HG03064 (cell line): ENCODE measurements at regions not wholly inside any gene's neighbourhood (a gene's known extent, or its start where the extent isn't known, plus 50 kb on each side); places are given as distances from the start of the nearest gene placed in this dataset.

Experiments
- ATAC-seq: cut with Tn5 transposase; IDR thresholded peaks from one replicate; pipeline ENCODE4 v1.9.1; 2021; ENCODE audit warnings: low read depth; ENCODE audit not compliant: unreplicated experiment

- ATAC-seq, result no peak
These were observed 317.7 kb upstream of the IRX4 start for GRCh38 chr5:2200261-2200950.

GRCh38 chr5:2199697-2200096, 317.0 kb upstream of the IRX4 start:
- no peak for ATAC-seq

DNA sequence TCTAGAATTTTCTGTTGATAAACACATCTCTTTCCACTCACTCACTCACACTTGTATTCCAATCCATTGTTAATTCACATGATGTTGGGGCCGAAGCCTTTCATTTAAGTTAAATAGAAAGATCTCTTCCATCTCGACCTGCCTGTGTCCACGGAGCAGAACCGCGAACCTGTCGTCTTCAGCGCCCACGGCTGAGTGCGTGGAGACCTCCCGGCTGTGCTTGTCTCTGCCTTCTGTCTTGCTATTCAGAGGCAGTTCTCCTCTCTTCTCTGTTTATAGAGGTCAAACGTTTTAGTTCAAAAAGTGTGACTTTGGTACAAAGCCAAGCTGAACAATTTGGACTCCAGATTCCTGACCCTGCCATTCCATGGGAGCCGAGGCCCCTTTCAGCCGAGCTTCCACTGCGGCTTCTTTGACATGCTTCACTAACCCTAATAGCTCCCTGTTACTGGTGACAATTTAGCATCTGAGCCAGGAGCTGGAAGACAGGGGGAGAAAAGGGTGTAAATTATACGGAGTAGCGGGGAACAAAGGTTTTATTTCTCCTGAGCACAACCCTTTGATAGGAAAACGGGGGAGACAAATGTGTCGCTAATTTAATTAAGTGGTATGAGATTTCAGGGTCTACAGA, 314.4 kb upstream of the IRX4 start:
- ATAC-seq, result no peak

GRCh38 chr5:2196416-2196815, 313.7 kb upstream of the IRX4 start:
- no peak for ATAC-seq

- no peak for ATAC-seq
These were observed 312.2 kb upstream of the IRX4 start for GRCh38 chr5:2194949-2195348.

GRCh38 chr5:2194236-2194555, 311.5 kb upstream of the IRX4 start:
- ATAC-seq, result no peak

DNA sequence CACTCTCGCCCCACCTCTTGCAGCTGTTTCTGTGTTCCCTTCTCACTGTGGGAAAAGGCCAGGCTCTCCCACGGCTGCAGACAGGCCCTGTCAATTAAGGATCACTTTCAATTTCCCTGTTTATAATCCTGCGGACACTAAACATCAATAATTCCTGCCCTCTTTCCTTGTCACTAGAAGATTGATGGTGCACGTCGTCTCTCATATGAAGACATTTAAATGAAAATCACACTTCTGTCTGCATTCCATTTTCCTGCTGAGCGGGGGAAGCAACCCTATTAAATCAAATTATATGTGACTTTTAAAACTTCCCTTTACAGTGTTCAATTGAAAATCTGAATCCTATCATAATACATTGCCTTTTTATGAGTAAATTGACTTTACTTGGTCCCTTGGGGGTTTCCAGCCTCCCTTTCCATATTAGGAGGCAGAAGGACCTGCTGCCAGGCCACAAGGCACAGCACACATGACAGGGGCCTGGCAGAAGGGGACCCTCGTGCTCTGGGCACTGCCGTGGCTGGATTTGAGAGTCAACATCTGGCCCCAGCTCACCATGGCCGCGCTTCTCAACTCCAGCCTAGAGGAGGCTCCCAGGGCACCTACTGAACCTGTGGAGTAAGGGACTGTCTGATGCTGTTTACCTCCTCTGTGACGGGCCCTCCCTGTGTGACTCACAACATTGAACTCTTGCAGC, 311.0 kb upstream of the IRX4 start:
- ATAC-seq, result no peak

DNA sequence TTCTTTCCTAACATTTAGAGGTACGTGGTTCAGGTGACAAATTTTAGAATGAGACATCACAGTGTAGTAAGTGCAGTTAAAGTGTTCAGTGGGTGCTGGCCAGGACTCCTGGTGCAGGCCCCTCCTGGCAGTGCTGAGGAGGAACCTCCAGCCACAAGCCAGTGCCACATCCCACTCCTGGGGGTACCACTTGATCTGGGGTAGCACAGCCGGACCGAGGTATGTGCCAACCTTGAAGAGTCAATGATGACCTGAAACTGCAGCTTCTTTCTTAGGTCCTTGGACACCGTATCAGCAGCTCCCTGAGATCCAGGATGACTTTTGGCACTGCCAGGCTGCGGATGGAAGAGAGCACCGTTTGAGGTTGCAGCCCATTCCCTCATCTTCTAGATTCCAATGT, 310.4 kb upstream of the IRX4 start:
- ATAC-seq, result no peak

DNA sequence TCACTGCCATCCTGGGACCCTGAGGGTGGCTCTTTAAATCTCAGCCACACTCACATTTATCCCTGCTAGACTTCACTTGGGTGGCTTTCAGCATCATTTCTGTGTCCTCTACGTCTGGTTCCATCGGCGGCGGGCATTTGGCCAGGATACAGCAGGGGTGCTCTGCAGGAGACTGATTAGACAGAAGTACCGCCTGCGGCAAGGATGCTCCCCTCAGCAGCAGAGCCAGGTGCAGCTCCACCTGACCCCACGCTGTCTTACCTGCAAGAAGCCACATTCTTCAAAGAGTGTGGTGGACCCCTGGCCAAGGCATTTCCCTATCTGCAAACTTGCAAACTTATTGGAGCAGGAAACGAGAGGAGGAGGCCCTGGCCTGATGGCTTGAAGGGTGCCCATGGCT, 309.8 kb upstream of the IRX4 start:
- no peak for ATAC-seq

DNA sequence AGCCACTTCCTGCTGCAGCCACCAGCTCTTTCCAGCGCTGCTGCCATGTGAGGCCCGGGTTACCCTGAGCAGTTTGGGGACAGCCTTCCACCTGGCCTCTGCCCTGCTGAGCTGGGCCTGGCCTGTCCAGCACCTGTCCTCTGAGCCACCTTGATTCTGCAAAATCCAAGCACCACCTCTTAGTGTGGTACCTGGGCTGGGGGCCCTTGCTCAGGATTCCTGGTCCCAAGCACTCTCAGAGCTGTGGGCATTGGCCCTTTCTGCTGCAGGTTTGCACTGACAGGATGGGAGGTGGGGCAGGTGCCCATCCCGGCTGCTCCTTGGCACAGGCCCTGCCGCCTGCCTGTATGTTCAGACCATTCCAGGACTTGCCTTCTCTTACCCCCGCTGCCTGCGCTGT, 309.2 kb upstream of the IRX4 start:
- ATAC-seq, result no peak

DNA sequence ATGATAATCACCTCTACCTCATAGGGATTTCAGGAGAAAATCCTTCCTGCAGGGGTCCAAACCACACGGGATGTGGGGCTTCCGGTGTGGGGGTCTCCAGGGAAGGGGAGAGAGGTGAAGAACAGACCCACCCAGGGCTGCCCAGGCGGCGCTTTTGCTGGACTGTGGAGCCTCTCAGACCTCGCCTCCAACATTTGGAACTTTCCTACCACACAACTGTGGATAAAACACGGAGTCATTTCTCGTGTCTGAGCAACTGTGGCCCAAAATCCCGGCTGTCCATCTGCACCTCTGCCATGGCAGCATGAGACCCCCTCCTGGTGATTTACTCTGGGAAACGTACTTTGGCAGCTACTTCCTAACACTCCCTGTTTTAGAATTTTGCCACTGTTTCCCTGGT, 307.8 kb upstream of the IRX4 start:
- ATAC-seq, result no peak

DNA sequence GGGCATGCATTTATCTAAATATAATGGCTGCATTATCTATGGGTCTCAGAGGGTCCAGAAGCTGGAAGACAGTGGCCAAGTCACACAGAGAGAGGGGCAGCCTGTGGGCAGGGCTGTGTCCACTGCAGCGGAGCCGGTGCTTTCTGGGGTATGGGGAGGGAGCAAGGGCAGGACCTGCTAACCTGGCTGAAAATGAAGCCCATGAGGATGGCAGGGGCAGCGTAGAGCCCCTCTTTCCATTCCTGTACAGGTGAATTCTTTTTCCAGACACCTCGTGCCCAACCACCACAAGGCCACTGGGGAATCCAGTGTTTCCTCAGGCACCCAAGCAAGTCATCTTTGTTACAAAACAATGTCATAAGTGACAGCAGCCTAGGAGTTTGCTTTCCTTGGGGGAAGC, 305.9 kb upstream of the IRX4 start:
- ATAC-seq, result no peak

DNA sequence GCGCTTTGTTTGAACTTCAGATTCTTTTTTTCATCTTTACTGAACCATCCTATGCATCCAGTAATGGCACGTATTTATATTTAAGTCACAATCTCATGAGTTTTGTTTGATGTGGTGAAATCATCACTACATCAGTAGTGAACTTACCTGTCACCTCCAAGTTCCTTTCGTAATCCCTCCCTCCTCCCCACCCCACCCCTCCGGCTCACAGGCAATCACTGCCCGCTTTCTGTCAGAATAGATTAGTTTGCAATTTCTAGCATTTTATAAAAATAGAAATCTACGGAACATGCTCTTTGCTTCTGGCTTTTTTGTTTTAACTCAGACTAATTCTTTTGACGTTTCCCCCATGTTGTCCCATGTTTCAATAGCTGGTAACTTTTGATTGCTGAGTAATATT, 305.4 kb upstream of the IRX4 start:
- no peak for ATAC-seq

DNA sequence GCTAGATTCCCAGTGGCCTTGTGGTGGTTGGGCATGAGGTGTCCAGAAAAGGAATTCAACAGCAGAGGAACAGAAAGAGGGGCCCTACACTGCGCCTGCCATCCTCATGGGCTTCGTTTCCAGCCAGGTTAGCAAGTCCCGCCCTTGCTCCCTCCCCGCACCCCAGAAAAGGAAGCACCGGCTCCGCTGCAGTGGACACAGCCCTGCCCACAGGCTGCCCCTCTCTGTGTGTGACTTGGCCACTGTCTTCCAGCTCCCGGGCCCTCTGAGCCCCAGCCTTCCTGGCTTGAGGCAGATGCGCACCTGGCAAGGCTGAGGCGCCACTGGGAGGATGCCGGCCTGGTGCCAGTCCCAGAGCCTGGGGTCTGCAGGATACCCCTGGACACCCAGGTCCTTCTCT, 305.0 kb upstream of the IRX4 start:
- no peak for ATAC-seq

- no peak for ATAC-seq
These were observed 304.4 kb upstream of the IRX4 start for GRCh38 chr5:2187156-2187555.

DNA sequence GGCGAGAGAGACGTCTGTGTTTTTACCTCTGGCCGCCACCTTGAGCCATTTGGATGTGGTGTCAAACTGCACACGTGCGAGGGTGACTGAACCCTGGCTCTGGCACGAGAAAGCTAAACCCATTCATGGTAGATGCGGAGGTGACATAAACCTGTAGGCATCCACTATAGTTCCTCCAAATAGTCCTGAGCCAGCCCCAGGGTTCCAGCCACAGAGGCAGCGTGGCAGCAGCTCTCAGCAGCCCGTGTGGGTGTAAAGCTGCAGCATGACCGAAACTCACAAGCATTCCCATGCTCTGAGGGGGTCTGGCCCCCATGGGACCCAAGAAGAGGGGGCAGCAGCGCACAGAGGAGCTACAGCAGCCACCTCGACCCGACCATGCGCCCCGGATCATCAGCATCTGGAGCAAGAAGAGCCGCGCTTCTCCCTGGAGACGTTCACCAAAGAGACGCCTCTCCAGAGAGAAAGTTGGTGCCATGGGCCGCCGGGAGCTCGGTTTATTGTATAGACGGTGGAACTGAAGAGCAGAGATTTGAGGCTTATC, 303.8 kb upstream of the IRX4 start:
- no peak for ATAC-seq

DNA sequence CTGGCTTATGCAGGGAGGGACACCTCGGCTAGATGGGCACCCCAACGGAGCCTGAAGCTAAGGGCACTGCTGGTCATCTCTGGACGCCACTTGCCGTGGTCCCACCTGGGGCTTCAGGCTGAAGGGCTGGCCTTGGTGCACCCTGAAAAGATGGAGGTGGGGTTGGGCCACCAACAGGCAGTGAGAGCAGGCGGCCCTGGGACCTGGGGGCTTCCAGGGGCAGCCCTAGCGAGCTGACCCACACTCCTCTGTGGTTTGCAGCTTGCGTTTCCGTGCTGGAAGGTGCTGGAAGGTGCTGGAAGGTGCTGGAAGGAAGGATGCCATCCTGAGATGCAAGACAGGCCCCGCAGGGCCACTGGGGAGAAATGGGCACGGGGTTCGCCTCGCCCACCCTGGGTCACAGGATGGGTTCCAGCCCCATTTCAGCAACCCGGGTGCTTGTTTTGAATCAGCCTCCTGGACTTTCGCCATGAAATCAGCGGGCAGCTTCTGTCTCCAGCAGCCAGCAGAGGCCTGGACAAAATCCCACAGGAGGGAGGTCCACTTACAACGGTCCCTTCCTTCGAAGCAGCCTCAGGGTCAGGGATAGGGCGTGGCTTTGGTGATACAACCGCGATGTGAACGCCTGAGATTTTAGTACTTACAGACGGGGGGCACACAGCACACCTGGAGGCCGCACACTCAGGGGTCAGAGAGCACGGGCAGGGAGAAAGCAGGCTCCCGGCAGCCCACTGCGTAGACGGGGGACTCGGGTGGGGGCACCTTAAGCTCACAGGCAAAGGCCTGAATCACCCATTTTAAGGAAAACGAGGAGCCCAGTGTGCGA, 303.1 kb upstream of the IRX4 start:
- ATAC-seq, result no peak

GRCh38 chr5:2184563-2185540, 302.1 kb upstream of the IRX4 start:
- no peak for ATAC-seq

- no peak for ATAC-seq
These were observed 301.3 kb upstream of the IRX4 start for GRCh38 chr5:2184026-2184366.
